BJ (cell line): ENCODE measurements at regions not wholly inside any gene's neighbourhood (a gene's known extent, or its start where the extent isn't known, plus 50 kb on each side); places are given as distances from the start of the nearest gene placed in this dataset.
A peak's percentile ranks its signal among the peaks of the same experiment; 100 is the strongest.
"Not testable (repeated sequence)": the region's sequence is repeated elsewhere in the genome, so short reads cannot be mapped to it uniquely, and the experiment has no call there.

Experiments
- CTCF ChIA-PET: fragments of 350-600 bp; formaldehyde crosslinking; extraction: SDS; loops from one replicate; lab custom pipeline; 2021; ENCODE audit warnings: antibody characterized with exemption, inconsistent platforms; lab: Yijun Ruan, JAX
- POLR2A ChIA-PET: fragments of 300-600 bp; sonication (Branson Sonifier 250); formaldehyde crosslinking; extraction: SDS; loops from one replicate; lab custom pipeline; 2021; ENCODE audit warnings: antibody characterized with exemption; lab: Charles Lee
- DNase-seq: peaks from one replicate; pipeline ENCODE4 v3.0.0-alpha.2; 2011; ENCODE audit warnings: low read depth
- H3K27me3 ChIP-seq: 2 replicates; pipeline ENCODE4 v1.6.0; 2011; ENCODE audit warnings: low read length; ENCODE audit not compliant: control insufficient read depth, insufficient read depth
- H3K36me3 ChIP-seq: 2 replicates; pipeline ENCODE4 v1.5.1; 2011; ENCODE audit warnings: low read length; ENCODE audit not compliant: control insufficient read depth, insufficient read depth
- H3K4me3 ChIP-seq: 2 replicates; pipeline ENCODE4 v1.5.1; 2011; ENCODE audit warnings: low read depth, mild to moderate bottlenecking, control low read depth, low read length
- CTCF ChIP-seq: IDR thresholded peaks from 2 replicates; pipeline ENCODE4 v1.5.1; 2011; ENCODE audit warnings: low read depth, mild to moderate bottlenecking, control low read depth, inconsistent platforms, low read length, moderate library complexity; ENCODE audit not compliant: insufficient read depth

GRCh38 chr18:59848002-59848401 lies 51.8 kb upstream of the PMAIP1 start:
- DNase-seq, result no peak
- H3K27me3 ChIP-seq, result no peaks in the 10 kb centered on the region
- POLR2A ChIA-PET, result no interaction called here
- CTCF ChIA-PET, result interaction anchor here (0.6 to 1.6 kb wide), 5 partner anchors 8 to 24 kb away, joined by 3 to 5 read pairs (median 3); no protein-coding TSS in a partner anchor
- no peak overlapping the region for H3K4me3 ChIP-seq
- no peaks in the 10 kb centered on the region for H3K36me3 ChIP-seq
- TF ChIP-seq CTCF, result no peak

GRCh38 chr18:59847491-59847846 lies 52.3 kb upstream of the PMAIP1 start:
- H3K27me3 ChIP-seq, H3K4me3 ChIP-seq, DNase-seq, H3K36me3 ChIP-seq, POLR2A ChIA-PET: not testable (repeated sequence)
- CTCF ChIA-PET, result interaction anchor here (1.2 to 1.6 kb wide), 3 partner anchors 9 to 23 kb away, joined by 3 to 4 read pairs (median 3); no protein-coding TSS in a partner anchor

GRCh38 chr18:59846814-59847490 lies 52.8 kb upstream of the PMAIP1 start:
- DNase-seq, result peak; percentile 30
- TF ChIP-seq CTCF, result no peak
- Histone ChIP-seq H3K27me3 (no peaks in the 10 kb centered on the region), H3K4me3 (no peak overlapping the region), H3K36me3 (no peaks in the 10 kb centered on the region)
- ChIA-PET POLR2A (no interaction called here), CTCF (interaction anchor here (1.2 to 1.6 kb wide), 3 partner anchors 9 to 23 kb away, joined by 3 to 4 read pairs (median 3); no protein-coding TSS in a partner anchor)

- ChIA-PET CTCF (interaction anchor here (0.6 kb wide), 1 partner anchor 25 kb away, joined by 5 read pairs; no protein-coding TSS in a partner anchor), POLR2A (no interaction called here)
- Histone ChIP-seq H3K4me3 (no peak overlapping the region), H3K36me3 (no peaks in the 10 kb centered on the region), H3K27me3 (no peaks in the 10 kb centered on the region)
- DNase-seq, result no peak
- TF ChIP-seq CTCF, result no peak
Measured at GRCh38 chr18:59842947-59843346, 56.8 kb upstream of the PMAIP1 start.

GRCh38 chr18:59839931-59840685 lies 59.7 kb upstream of the PMAIP1 start:
- CTCF ChIA-PET, result interaction anchor here (1.2 to 1.5 kb wide), 2 partner anchors 8 to 156 kb away, joined by 3 to 4 read pairs; no protein-coding TSS in a partner anchor
- DNase-seq, result no peak
- H3K27me3 ChIP-seq, result no peaks in the 10 kb centered on the region
- no peaks in the 10 kb centered on the region for H3K36me3 ChIP-seq
- TF ChIP-seq CTCF, result 0 out of 2 replicates have a peak, but pooled peaks have one; percentile 10
- POLR2A ChIA-PET, result no interaction called here
- H3K4me3 ChIP-seq, result no peak overlapping the region
